ENCODE measurements at regions not wholly inside any gene's neighbourhood (a gene's known extent, or its start where the extent isn't known, plus 50 kb on each side); places are given as distances from the start of the nearest gene placed in this dataset.

GRCh38 chr6:137995371-137995770 lies 111.8 kb downstream of the PERP start:
- TF ChIP-seq EP300 (IDR thresholded peaks at IDR 0.05; ENCODE audit: borderline replicate concordance) (no peak), CEBPB (IDR thresholded peaks at IDR 0.05) (no peak), RAD21 (IDR thresholded peaks at IDR 0.05; ENCODE audit: low read depth) (no peak), NFIC (IDR thresholded peaks at IDR 0.05) (no peak), EGR1 (IDR thresholded peaks at IDR 0.05) (no peak), YY1 (IDR thresholded peaks at IDR 0.05; ENCODE audit: low read depth) (no peak), TEAD4 (IDR thresholded peaks at IDR 0.05) (no peak), FOXM1 (IDR thresholded peaks at IDR 0.05; ENCODE audit: borderline replicate concordance, low read depth) (no peak), TCF12 (IDR thresholded peaks at IDR 0.05; ENCODE audit: low read depth) (no peak), ZBTB7A (IDR thresholded peaks at IDR 0.05; ENCODE audit: low read depth) (no peak), TAF1 (IDR thresholded peaks at IDR 0.05; ENCODE audit: low read depth) (no peak)
- TF ChIP-seq, protein P1, sequence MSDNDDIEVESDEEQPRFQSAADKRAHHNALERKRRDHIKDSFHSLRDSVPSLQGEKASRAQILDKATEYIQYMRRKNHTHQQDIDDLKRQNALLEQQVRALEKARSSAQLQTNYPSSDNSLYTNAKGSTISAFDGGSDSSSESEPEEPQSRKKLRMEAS (IDR thresholded peaks at IDR 0.05): no peak
- TF ChIP-seq, protein P2, sequence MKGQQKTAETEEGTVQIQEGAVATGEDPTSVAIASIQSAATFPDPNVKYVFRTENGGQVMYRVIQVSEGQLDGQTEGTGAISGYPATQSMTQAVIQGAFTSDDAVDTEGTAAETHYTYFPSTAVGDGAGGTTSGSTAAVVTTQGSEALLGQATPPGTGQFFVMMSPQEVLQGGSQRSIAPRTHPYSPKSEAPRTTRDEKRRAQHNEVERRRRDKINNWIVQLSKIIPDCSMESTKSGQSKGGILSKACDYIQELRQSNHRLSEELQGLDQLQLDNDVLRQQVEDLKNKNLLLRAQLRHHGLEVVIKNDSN (IDR thresholded peaks at IDR 0.05): no peak
- TF ChIP-seq, protein P3, sequence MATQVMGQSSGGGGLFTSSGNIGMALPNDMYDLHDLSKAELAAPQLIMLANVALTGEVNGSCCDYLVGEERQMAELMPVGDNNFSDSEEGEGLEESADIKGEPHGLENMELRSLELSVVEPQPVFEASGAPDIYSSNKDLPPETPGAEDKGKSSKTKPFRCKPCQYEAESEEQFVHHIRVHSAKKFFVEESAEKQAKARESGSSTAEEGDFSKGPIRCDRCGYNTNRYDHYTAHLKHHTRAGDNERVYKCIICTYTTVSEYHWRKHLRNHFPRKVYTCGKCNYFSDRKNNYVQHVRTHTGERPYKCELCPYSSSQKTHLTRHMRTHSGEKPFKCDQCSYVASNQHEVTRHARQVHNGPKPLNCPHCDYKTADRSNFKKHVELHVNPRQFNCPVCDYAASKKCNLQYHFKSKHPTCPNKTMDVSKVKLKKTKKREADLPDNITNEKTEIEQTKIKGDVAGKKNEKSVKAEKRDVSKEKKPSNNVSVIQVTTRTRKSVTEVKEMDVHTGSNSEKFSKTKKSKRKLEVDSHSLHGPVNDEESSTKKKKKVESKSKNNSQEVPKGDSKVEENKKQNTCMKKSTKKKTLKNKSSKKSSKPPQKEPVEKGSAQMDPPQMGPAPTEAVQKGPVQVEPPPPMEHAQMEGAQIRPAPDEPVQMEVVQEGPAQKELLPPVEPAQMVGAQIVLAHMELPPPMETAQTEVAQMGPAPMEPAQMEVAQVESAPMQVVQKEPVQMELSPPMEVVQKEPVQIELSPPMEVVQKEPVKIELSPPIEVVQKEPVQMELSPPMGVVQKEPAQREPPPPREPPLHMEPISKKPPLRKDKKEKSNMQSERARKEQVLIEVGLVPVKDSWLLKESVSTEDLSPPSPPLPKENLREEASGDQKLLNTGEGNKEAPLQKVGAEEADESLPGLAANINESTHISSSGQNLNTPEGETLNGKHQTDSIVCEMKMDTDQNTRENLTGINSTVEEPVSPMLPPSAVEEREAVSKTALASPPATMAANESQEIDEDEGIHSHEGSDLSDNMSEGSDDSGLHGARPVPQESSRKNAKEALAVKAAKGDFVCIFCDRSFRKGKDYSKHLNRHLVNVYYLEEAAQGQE (IDR thresholded peaks at IDR 0.05; ENCODE audit: low read depth): no peak

All from Ishikawa (cell line).